GM21390 (cell line): ENCODE measurements at regions not wholly inside any gene's neighbourhood (a gene's known extent, or its start where the extent isn't known, plus 50 kb on each side); places are given as distances from the start of the nearest gene placed in this dataset.

ENCODE experiments used
- ATAC-seq: cut with Tn5 transposase; IDR thresholded peaks from one replicate; pipeline ENCODE4 v1.9.1; 2021; ENCODE audit not compliant: unreplicated experiment

DNA sequence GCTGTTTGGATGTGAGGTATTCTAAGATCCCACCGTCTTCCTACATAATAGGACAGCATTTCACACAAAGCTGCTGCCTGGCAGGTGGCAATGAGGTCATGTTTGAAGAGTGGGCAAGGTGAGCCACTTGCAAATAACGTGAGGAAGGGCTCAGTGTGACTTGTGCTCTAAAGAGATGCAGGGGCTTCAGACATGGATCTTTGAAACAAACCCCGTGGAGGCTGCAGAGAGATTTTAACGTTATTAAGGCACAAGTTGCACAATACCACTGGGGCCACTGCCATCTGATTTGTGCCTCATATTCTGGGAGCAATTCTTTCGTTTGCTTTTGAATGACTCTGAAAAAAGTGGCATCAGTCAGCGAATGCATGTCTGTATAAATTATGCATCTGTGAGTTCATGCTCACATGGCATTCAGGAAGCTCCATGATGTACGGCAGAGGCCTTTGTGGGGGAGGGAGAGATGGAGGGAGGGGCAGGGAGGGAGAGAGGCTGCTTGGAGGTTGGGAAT lies 362.0 kb downstream of the SOX11 start:
- no peak for ATAC-seq

DNA sequence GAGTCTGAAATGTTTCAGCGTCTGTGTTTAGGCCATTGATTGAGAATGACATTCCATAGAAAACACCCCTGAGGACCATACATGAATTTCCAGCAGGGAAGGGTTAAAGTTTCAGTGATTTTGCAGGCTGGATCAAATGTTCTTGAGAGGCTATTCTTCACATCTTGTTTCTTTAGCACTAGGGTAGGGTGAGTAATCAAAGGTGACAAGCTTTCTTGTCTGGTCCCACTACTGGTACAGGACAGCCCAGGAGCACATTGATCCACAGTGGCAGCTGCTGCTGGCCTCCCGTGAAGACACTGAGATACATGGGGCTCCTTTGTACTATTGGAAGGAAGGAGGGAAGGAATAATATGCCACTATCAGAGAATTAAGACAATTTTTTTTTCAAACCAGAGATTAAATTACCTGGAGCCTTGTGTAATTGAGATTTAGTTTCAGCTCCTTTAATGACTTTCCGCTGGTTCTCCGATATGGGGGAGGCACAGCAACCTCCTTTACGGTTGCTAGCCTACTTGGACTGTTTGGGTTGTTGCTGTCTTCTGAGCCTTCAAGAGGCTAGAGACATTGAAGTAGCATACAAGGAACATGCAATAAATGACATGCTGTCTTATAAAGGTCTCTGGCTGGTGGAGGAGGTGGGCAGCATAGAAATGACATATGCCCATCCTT lies 368.9 kb downstream of the SOX11 start:
- no peak for ATAC-seq

DNA sequence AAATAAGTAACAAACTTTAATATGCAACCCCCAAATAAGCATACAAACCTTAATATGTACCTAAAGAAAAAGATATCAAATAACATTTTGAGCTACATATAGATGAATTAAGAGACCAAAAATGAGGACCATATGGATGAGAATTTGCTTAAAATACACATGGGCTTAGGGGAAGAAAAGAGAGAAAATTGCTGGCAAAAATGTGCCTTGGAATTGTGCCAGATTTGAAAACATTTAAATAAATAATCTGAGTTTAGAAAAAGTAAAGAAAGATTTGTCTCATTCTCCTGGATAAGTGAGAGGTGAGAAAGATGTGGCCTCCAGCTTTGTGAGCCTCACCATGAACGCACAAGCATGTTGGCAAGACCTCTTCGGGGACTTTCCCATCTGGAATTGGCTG lies 372.6 kb downstream of the SOX11 start:
- no peak for ATAC-seq

DNA sequence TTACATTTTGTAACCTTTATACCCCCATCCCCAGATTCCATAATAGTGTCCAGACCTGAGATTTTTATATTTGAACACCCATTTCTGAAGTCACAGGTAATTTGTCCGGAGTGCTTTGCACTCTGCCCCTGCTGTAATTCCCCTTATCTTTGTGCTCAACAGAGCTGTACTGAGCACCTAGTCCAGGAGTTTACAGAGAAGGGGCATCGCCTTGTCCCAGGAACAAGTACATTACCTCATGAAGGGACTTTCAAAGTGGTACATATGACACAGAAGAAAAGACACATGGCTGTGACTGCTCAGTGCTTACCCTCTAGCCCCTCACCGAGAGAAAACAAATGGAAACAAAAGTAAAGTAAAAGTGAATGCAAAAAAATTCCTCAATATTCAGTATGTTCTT lies 373.5 kb downstream of the SOX11 start:
- ATAC-seq = no peak

DNA sequence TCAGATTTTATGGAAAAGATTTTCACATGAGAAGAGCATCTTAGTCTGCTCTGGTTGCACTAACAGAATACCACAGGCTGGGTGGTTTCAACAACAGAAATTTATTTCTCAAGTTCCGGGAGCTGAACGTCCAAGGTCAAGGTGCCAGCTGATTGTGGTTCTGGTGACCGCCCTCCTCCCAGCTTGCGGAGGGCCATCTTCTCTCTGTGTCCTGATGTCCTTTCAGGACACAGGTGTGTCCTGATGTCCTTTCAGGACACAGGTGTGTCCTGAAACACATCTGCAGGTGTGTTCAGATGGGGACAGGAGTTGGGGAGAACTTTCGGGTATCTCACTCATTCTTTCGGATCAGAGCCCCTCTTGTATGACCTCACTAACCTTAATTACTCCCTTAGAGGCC lies 374.9 kb downstream of the SOX11 start:
- ATAC-seq = no peak

DNA sequence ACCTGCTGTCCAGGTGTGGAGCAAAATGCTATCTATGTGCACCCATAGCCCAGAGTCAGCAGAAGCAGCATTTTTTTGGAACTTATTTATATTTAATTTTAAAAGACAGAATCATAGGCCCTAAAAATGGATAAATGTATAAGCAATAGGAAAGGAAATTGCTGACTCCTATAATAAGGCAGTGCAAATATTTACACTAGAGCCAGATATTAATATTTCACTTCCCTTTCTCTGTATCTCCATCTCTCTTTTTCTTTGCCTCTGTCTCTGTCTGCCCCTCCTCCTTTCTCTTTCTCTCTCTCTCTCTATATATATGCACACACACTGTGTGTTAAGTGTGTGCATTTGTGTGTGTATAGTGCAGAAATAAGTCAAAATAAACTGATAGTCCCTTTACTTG lies 375.6 kb downstream of the SOX11 start:
- no peak for ATAC-seq

DNA sequence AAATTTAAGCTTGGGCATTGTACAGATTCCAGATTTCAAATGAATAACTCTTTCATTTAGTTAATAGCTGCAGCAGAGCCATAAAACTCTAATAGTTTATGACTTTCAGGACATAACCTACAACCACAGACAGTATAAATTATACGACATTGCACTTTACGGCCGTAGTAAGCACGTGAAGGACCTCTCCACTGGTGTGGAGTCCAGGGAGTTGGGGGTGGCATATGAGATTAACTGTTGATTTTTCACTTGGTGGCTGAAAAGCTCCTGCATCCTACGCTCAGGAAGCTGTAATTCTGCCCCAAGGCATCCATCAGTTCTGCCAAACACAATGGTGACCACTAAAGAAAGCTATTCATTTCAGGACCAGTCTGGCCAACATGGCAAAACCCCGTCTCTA lies 376.2 kb downstream of the SOX11 start:
- ATAC-seq = no peak

DNA sequence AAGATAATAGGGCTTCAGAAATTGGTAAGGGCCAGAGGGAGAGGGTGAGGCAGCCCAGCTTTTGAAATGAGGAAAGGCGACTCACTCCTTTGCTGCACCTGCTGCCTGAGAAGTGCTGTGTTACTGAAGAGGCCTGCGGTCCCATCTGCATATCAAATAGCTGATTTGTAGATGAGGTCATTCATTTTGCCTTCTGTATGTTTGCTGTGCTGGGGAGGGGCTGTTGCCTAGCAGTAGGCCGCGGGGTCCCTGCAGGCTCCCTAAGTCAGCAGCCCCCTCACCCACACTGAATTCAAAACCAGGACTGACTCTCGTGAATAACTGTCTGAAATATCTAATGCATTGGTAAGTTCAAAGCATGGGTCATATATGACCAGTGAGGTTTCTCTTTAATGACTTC lies 377.2 kb downstream of the SOX11 start:
- no peak for ATAC-seq

DNA sequence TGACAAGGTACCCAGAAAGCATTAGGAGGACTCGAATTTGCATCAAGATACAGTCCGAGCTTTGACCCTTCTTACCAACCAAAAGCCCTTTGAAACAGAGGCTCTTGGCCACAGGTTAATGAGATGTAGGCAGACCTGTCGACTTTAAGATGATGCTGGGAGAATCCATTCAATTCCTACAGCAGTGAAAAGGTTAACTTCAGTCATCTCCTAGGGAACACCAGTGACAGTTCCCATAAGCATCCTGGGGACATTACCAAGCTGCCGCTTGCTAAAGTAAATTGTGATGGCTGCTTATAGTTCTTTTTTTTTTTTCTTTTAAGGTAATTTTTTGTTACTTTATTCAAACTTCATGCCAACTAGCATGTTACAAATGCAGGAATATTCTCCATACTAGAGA lies 379.3 kb downstream of the SOX11 start:
- no peak for ATAC-seq

DNA sequence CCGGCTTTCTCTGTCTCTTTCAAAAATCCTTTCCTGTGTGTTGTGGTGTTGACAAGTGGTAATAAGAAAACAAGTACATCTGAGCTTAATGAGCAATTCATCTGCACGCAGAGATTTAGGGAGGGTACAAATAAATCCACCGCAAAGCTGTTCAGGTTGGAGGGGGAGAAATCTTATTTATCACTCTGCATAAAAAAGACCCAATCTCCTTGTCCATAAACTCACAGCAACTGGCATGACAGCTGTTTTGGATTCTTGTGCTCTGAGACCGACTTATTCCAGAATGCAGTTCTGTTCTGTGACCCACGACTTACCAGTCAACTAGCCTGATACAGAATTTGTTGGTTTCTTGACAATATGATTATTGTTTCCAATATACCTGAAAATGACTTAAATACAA lies 380.1 kb downstream of the SOX11 start:
- ATAC-seq = no peak

DNA sequence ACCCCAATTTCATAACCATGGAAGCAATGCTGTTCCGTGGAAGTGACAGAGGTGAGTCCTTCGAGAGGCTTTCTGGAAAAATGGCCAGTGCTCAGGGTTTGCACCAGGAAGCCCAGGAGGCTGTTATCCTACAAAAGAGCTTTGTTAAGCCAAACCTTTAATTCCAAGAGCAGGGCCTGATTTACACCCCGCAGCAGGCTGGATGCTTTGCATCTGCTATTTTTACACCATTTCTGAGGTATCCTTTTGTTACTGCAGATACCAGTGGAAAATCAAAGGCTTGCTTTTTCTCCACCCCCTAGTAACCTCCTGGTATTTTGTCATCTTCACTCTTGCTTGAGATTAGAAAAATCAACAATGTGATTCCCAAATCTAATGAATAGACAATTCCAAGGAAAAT lies 380.6 kb downstream of the SOX11 start:
- no peak for ATAC-seq

DNA sequence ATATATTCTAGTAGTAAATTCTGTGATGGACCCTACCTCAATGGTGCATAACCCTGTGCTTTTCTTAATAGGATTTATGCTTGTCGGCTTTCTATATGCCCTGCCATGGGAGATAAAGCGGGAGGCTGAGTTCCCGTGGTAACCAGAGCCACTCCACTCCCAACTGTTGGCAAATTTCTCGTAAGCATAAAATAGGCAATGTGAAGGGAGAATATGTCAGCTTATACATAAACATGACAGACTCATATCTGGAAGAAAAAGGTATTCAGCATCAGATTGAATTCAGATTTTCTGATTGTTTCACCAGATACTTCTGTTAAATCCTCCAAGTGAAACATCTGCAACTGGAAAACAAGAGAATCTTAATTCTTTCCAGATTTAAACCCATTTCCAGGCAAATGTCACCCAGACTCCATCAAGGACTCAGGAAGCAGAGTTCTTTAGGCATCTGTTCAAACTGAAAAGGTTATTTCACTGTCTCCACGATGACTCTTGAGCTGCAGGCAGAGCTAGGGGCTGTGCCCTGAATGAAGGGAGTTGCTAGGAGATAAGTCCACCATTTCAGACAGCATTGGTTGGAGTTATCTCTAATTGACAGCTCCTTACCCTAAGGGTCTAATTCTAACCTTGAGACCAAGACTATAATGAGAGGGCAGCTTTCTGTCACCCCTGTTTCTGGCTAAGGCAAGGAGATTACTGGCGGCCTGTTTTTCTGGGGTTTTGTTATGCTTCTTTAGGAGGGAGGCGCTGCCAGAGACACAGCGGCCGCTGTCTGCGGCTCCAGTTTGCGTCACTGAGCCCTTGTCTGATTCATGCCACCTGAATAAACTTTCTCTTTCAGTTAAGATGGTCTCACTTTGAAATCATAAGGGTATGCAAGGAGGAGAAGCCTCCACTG lies 381.3 kb downstream of the SOX11 start:
- ATAC-seq = no peak

DNA sequence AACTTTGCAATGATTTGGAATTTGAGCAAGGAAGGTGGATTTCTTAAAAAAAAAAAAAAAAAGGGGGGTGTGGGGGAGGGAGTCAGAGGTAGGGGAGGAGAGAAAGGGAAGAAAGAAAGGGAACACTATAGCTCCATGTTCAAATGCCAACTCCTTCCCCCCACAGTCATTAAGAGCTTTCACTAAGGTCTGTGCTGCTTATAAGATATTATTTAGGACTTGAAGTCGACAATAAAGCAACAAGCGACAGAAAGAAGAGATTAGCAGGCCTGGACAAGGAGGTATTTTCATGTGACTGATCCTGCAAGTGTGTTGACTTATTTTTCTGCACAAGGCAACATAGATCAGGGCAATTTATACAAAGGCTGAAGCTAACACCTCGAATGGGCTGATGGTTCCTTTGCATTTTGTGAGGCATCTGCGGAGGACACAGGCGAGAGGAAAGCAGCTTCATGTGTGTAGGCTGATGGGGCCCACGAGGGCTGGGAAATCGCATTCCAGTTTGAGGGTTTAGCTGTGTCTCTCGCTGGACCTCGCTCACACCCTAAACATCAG lies 382.0 kb downstream of the SOX11 start:
- no peak for ATAC-seq

DNA sequence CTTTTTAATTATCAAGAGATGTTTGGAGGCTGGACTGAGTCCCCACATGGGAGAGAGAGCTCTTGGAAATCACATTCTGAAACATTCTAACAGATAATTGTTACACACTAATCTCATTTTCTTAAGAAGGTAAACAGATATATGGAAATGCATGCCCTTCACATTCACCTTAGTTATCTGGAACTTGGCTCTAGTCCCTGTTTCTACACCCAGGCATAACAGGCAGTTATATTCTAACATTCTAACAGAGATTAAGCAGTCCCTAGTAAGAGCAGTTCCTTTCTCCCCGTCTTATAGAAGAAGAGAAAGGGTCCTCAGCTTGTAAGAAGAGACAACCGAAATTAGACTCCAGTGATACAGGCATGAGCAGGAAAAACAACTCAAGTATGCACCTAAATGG lies 385.4 kb downstream of the SOX11 start:
- no peak for ATAC-seq

DNA sequence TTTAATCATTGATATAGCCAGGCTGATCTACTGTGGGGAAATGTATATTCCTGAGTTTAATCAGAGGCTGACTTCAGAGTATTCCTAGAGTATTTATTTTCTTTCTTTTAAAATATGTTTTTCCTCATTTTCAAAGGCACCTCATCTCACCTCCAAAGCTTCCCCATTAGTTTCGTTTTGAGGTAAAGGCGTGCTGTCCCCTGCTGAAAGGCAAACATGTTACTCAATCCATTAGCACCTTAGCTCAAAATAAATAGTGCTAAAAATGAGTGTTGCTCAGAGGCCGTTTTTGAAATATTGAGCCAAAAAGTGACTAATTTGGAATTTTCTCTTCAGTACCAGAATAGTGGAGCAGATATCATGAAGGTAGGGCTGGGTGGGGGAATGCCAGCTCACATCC lies 386.2 kb downstream of the SOX11 start:
- ATAC-seq = no peak

DNA sequence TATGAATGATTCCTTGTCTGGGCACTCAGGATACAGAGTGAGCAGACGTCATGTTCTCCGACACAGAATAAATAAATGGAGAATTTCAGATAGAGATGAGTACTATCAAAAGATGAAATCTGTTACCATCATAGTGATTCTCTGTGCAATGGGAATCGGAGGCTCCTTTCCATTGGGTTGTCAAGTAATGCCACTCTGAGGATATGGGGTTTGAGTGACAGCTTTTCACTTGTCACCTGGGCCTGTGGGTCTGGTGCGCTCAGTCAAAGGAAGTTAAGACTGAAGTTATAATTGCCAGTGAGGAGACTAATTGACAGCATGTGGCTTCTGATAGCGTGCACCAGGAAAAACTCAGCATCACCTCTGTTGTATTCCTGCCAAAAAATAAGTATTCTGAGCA lies 387.2 kb downstream of the SOX11 start:
- no peak for ATAC-seq

DNA sequence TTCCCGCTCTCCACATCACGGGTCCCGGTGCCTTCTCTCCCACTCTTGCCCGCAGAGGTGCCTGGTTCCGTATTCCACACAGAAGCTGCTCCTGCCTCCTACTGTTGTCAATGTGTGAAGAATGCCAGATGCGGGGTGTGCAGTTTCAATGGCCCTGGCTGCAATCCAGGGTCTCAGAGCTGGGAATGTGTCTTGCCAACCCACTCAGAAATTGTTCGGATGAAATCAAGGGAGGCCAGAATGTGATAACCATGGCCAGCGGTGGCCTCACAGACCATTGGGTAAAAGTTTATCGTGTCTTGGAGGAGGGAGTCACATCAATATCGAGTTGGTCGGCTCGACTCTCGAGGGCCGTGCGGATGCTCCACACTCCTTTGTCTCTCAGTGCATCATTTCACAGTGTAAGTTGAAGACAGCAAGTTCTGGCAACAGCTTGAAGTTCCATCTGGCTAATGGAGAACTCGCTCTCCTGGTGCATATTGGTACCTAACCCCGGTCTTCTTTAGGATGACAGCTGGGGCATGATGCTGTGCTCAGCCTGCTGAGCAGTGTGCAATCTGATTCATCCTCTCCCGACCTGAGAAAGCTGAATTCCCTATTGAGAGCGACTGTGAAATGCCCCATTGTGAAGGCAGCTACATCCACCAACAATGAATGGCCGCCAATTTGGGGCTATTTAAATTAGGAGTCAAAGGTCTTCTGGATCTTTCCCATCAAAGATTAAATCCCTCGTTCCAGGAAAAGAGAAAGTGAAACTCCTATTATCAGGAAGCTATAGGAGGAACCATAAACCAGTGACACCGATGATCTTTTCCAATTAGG lies 389.0 kb downstream of the SOX11 start:
- ATAC-seq = no peak

DNA sequence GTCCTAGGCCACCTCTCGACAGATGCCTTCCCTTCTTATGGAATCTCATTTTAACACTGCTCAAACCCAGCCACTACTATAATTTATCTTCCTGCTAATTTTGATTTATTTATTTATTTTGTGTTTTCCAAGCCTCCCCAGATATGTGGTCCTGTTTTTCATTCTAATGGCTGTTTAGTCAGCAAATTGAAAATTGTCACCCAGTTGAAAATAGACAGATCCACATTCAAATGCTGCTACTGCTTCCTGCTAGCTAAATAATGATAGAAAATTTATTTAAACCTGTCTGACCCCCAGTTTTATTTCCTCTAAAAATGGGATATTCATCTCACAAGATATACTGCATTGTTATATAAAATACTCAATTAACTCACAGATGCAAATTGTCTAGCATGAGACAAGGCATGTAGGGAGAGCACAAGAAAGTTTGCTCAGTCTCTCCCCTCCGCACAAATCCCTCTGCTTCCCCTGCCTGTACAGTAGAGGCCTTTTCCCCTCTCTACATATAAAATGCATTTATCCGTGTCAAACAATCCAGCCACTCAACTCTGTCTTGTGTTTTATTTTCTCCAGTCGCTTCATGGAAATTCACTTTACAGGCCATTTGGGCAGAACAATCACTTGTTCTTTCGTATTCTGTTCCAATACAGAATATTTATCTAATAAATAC lies 389.9 kb downstream of the SOX11 start:
- no peak for ATAC-seq

DNA sequence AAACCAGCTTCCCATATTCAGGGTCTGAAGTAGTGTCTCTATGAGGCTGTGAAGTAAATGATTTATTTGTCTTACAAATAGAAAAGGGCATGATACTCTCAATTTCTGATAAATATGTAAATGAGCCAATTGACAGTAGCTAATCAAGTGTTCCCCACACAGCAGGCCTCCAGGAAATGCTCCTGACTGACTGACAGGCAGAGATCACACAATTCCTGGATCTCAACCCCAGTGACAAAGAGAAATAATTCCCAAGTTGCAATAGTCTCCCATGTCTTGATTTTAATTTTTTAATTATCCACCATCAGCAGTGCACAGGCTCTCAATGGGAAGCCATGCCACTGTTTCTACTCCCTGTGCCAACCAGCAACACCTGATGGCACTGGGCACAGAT lies 390.4 kb downstream of the SOX11 start:
- no peak for ATAC-seq

DNA sequence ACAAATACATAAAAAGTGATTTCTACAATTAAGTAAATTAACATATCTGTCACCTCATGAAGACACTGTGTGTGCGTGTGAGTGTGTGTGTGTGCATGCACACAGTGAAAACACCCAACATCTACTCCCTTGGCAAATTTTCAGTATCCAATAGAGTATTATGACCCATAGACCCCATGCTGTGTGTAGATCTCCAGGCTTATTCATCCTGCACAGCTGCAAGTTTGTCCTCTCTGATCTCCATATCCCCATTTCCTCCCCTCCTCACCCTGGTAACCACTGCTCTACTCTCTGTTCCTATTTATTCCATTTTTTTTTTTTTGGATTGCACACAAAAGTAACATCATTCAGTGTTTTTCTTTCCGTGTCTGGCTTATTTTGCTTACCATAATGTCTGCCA lies 391.0 kb downstream of the SOX11 start:
- no peak for ATAC-seq

DNA sequence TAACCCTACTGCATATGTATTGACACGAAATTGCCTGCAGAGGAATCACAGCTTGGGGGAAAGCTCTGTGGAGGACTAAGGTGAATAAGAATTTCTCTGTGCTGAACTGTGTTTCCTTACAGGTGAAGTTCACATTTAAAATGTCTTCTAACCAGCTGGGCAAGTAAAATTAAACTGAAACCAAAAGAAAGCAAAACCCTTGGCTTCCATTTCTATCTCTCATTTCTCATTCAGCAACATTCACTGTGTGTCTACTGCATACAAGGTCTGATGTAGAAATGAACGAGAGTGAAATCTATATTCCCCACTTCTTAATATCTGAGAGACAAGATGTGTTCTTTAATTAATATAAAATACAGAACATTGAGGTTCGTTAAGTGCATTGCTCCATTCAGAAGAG lies 397.3 kb downstream of the SOX11 start:
- no peak for ATAC-seq
